KMS-11 (cell line): ENCODE measurements at regions not wholly inside any gene's neighbourhood (a gene's known extent, or its start where the extent isn't known, plus 50 kb on each side); places are given as distances from the start of the nearest gene placed in this dataset.

ENCODE experiments used
- H2AFZ ChIP-seq: fragments of 200-600 bp; sonication (generic); 2 replicates; pipeline ENCODE4 v1.6.1; 2016; ENCODE audit warnings: antibody characterized with exemption, mixed run types, low read depth
- H3K27ac ChIP-seq: fragments of 200-600 bp; sonication (generic); 2 replicates; pipeline ENCODE4 v1.6.1; 2016; ENCODE audit warnings: mild to moderate bottlenecking, mixed run types
- H3K27me3 ChIP-seq: fragments of 200-600 bp; sonication (generic); 2 replicates; pipeline ENCODE4 v1.6.1; 2017; ENCODE audit warnings: mild to moderate bottlenecking, low read depth, mixed run types, moderate library complexity; ENCODE audit not compliant: insufficient read depth
- H3K36me3 ChIP-seq: fragments of 200-600 bp; sonication (generic); 2 replicates; pipeline ENCODE4 v1.6.1; 2017; ENCODE audit warnings: mild to moderate bottlenecking, mixed run types; ENCODE audit not compliant: insufficient read depth
- H3K4me1 ChIP-seq: fragments of 200-600 bp; sonication (generic); 2 replicates; pipeline ENCODE4 v1.6.1; 2016; ENCODE audit warnings: mild to moderate bottlenecking, low read depth, mixed run types; ENCODE audit not compliant: poor library complexity, severe bottlenecking
- H3K4me2 ChIP-seq: fragments of 200-600 bp; sonication (generic); 2 replicates; pipeline ENCODE4 v1.7.0; 2016; ENCODE audit warnings: mild to moderate bottlenecking, mixed run types
- H3K4me3 ChIP-seq: fragments of 200-600 bp; sonication (generic); IDR thresholded peaks from 2 replicates; pipeline ENCODE4 v1.6.1; 2017; ENCODE audit warnings: low read depth, low read length, mixed read lengths; ENCODE audit not compliant: insufficient read depth
- H3K79me2 ChIP-seq: fragments of 200-600 bp; sonication (generic); 2 replicates; pipeline ENCODE4 v1.6.1; 2016; ENCODE audit warnings: low read depth, mixed run types; ENCODE audit not compliant: insufficient read depth
- H3K9ac ChIP-seq: fragments of 200-600 bp; sonication (generic); 2 replicates; pipeline ENCODE4 v1.6.1; 2016; ENCODE audit warnings: mild to moderate bottlenecking, mixed run types
- H4K20me1 ChIP-seq: fragments of 200-600 bp; sonication (generic); 2 replicates; pipeline ENCODE4 v1.6.1; 2016; ENCODE audit warnings: mild to moderate bottlenecking, mixed run types; ENCODE audit not compliant: insufficient read depth
- TF ChIP-seq, protein P1 (sequence below): fragments of 200-600 bp; sonication (generic); conservative IDR thresholded peaks from 2 replicates; pipeline ENCODE4 v1.6.1; 2017; ENCODE audit warnings: low read depth, mild to moderate bottlenecking, antibody characterized with exemption, low read length, moderate library complexity, mixed read lengths

DNA sequence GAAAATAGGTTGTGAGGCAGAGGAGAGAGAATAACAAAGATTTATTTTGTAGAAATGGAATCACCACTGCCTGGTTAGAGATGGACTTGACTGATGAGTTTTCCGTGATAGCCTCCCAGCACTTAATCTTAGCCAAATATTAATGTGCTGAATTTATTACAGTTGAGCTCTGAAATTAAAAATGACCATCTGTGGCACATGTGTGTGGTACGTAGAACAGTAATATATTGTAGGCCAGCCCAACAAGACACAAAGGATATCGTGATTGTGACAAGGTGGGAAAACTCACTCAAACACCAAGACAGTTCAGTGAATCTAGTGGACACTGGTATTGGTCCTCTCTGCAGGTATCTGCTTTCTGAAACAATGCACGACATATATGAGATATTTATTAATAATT lies 119.4 kb downstream of the HAO1 start:
- Histone ChIP-seq H4K20me1 (no peaks in the 10 kb centered on the region), H3K27ac (no peak overlapping the region), H3K4me3 (no peak overlapping the region), H3K79me2 (no peaks in the 10 kb centered on the region), H3K4me1 (no peaks in the 10 kb centered on the region), H3K4me2 (no peak overlapping the region), H3K27me3 (no peaks in the 10 kb centered on the region), H2AFZ (no peak overlapping the region), H3K36me3 (no peaks in the 10 kb centered on the region), H3K9ac (no peak overlapping the region)
- TF ChIP-seq, protein P1, sequence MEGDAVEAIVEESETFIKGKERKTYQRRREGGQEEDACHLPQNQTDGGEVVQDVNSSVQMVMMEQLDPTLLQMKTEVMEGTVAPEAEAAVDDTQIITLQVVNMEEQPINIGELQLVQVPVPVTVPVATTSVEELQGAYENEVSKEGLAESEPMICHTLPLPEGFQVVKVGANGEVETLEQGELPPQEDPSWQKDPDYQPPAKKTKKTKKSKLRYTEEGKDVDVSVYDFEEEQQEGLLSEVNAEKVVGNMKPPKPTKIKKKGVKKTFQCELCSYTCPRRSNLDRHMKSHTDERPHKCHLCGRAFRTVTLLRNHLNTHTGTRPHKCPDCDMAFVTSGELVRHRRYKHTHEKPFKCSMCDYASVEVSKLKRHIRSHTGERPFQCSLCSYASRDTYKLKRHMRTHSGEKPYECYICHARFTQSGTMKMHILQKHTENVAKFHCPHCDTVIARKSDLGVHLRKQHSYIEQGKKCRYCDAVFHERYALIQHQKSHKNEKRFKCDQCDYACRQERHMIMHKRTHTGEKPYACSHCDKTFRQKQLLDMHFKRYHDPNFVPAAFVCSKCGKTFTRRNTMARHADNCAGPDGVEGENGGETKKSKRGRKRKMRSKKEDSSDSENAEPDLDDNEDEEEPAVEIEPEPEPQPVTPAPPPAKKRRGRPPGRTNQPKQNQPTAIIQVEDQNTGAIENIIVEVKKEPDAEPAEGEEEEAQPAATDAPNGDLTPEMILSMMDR, result no peak

DNA sequence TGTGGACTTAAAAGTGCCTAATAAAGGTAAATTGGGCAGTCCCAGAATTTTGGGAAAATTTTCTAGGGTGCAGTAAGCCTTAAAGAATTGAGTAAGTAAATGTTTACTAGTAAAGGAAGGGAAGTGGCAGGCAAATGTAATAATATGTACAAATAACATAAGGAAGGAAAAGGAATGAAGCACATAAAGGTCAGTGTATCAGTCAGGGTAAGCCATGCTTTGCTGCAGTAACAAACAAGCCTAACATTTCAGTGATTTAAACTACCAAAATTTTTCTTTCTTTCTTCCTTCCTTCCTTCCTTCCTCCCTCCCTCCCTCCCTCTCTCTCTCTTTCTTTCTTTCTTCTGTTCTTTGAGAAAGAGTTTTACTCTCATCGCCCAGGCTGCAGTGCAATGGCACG lies 117.5 kb downstream of the HAO1 start:
- no peak overlapping the region for H3K27ac ChIP-seq
- no peaks in the 10 kb centered on the region for H3K4me1 ChIP-seq
- H3K79me2 ChIP-seq, result no peaks in the 10 kb centered on the region
- no peaks in the 10 kb centered on the region for H4K20me1 ChIP-seq
- TF ChIP-seq, protein P1, result no peak
- H2AFZ ChIP-seq, result no peak overlapping the region
- no peak overlapping the region for H3K4me3 ChIP-seq
- no peaks in the 10 kb centered on the region for H3K36me3 ChIP-seq
- no peak overlapping the region for H3K4me2 ChIP-seq
- H3K27me3 ChIP-seq, result no peaks in the 10 kb centered on the region
- no peak overlapping the region for H3K9ac ChIP-seq

DNA sequence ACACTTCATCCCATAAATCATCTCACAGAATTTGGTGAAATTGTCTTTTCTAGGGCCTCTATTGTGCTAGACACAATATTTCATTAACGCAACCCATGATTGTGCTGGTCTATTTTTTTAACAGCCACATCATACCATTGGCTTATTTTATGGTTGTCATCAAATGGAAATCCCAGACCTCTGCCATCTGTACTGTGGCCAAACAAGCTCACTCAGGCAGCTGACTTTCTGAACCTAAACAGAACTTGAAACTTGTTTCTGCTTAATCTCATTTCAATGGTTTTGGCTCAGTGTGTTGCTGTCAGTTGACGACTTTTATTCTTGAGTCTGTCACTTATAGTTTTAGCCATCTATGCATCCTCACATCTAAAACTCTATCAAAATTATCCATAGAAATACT lies 111.8 kb downstream of the HAO1 start:
- Histone ChIP-seq H3K79me2 (no peaks in the 10 kb centered on the region), H4K20me1 (no peaks in the 10 kb centered on the region), H3K4me1 (no peaks in the 10 kb centered on the region), H3K4me3 (no peak overlapping the region), H3K4me2 (no peak overlapping the region), H3K27me3 (no peaks in the 10 kb centered on the region), H2AFZ (no peak overlapping the region), H3K27ac (no peak overlapping the region), H3K9ac (no peak overlapping the region), H3K36me3 (no peaks in the 10 kb centered on the region)
- TF ChIP-seq, protein P1, result no peak

DNA sequence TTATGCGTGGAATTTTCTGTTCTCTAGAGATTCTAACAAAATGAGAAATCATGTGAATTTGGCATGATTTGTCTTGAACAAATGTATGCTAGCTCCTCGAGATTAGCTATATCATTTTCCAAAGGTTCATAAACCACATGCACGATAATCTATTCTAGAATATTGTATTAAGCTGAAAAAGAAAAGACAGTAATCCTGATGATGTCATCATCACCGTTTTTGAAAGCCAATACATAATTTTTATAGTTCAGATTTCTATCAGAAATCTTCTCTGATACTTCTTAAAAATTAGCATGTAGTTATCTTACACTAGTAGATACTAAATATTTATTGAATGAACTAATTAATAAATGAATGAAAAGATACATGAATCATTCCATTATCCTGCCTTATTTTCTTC lies 111.2 kb downstream of the HAO1 start:
- Histone ChIP-seq H3K4me1 (no peaks in the 10 kb centered on the region), H3K36me3 (no peaks in the 10 kb centered on the region), H3K4me2 (no peak overlapping the region), H3K9ac (no peak overlapping the region), H4K20me1 (no peaks in the 10 kb centered on the region), H3K4me3 (no peak overlapping the region), H3K27ac (no peak overlapping the region), H3K27me3 (no peaks in the 10 kb centered on the region), H2AFZ (no peak overlapping the region), H3K79me2 (no peaks in the 10 kb centered on the region)
- TF ChIP-seq, protein P1, result no peak

DNA sequence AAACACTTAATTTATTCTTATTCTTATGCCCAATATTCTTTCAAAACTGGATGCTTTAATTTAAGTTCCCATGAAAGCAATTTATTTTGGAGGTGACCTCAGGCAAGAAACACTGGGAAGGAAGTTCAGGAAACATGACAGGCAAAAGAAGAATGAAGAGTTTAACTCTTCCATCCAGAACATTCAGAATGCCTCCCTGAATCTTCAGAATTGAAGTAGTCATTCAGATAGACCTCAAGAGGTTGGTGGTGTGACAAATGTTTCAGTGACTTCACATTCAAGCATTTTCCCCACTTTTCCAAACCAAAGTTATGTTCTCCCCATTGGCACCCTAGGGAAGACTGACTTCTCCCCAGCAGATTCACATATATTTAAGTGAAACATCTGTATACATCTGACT lies 110.5 kb downstream of the HAO1 start:
- H3K79me2 ChIP-seq, result no peaks in the 10 kb centered on the region
- H3K4me2 ChIP-seq, result no peak overlapping the region
- H3K4me1 ChIP-seq, result no peaks in the 10 kb centered on the region
- no peaks in the 10 kb centered on the region for H3K36me3 ChIP-seq
- no peaks in the 10 kb centered on the region for H4K20me1 ChIP-seq
- H3K9ac ChIP-seq, result no peak overlapping the region
- TF ChIP-seq, protein P1, result no peak
- H3K27me3 ChIP-seq, result no peaks in the 10 kb centered on the region
- H2AFZ ChIP-seq, result no peak overlapping the region
- no peak overlapping the region for H3K4me3 ChIP-seq
- H3K27ac ChIP-seq, result no peak overlapping the region
